Lung (tissue), 11 donors: ENCODE measurements at regions not wholly inside any gene's neighbourhood (a gene's known extent, or its start where the extent isn't known, plus 50 kb on each side); places are given as distances from the start of the nearest gene placed in this dataset.

ENCODE experiments used
- ATAC-seq: fragments of 200-7000 bp; cut with Tn5 transposase; one replicate; pipeline ENCODE4 v1.9.1; 2020; ENCODE audit warnings: moderate number of reproducible peaks; ENCODE audit not compliant: insufficient read depth, low FRiP score
- DNase-seq, 3 donors: peaks; one replicate each; pipeline ENCODE4 v3.0.0-alpha.2; 2013 to 2017
- H3K27ac ChIP-seq, 2 donors: one replicate each; pipeline ENCODE4 v1.5.1; 2013; ENCODE audit warnings: mild to moderate bottlenecking in 2 of 2, moderate library complexity in 2 of 2, control low read depth in 1 of 2, inconsistent platforms in 1 of 2, low read depth in 1 of 2, low read length in 1 of 2
- H3K27me3 ChIP-seq, 3 donors: one replicate each; pipeline ENCODE4 v1.5.1; 2013; ENCODE audit warnings: low read length in 2 of 3; ENCODE audit not compliant: control insufficient read depth in 3 of 3, insufficient read depth in 3 of 3
- H3K36me3 ChIP-seq, 4 donors: one replicate each; pipeline ENCODE4 v1.5.1; 2013; ENCODE audit warnings: low read length in 4 of 4, mild to moderate bottlenecking in 1 of 4, moderate library complexity in 1 of 4; ENCODE audit not compliant: control insufficient read depth in 4 of 4, insufficient read depth in 4 of 4
- H3K4me1 ChIP-seq, 5 donors: one replicate each; pipeline ENCODE4 v1.5.1; 2013; ENCODE audit warnings: low read length in 5 of 5, mild to moderate bottlenecking in 2 of 5, moderate library complexity in 1 of 5; ENCODE audit not compliant: control insufficient read depth in 5 of 5, insufficient read depth in 5 of 5
- H3K4me3 ChIP-seq: one replicate; pipeline ENCODE4 v1.5.1; 2013; ENCODE audit warnings: mild to moderate bottlenecking, control low read depth, moderate library complexity
- H3K9ac ChIP-seq, 2 donors: one replicate each; pipeline ENCODE4 v1.5.1; 2013; ENCODE audit warnings: low read length in 2 of 2, control low read depth in 1 of 2; ENCODE audit not compliant: insufficient read depth in 1 of 2
- H3K9me3 ChIP-seq, 4 donors: one replicate each; pipeline ENCODE4 v1.5.1; 2013; ENCODE audit warnings: low read length in 3 of 4, mild to moderate bottlenecking in 1 of 4, moderate library complexity in 1 of 4; ENCODE audit not compliant: control insufficient read depth in 4 of 4, insufficient read depth in 3 of 4
- CTCF ChIP-seq: IDR thresholded peaks from 2 replicates; pipeline ENCODE4 v1.5.1; 2012; ENCODE audit warnings: mild to moderate bottlenecking; ENCODE audit errors: control extremely low read depth, extremely low read depth
- WGBS, 2 donors: extraction: QIAGEN DNeasy Blood & Tissue Kit; methylation state at CpG; one replicate each; pipeline ENCODE4 v1.1.7; 2013; 5-methylcytosine and 5-hydroxymethylcytosine counted together
- donor health status: control.
- donor health status: control.
- donor health status: Bipolar disorder and iron deficiency.
- donor health status: healthy.
- donor health status: DM: yes; HTN: yes; CAD: no.

GRCh38 chr22:46068181-46068592 lies 82.1 kb upstream of the PPARA start:
- ATAC-seq = no peak
- DNase-seq = no peak
- no peaks in the 10 kb centered on the region for H3K9me3 ChIP-seq
- 50 to 70% methylated on average over 2 of the region's 2 CpGs for WGBS, 2 donors
- peaks cover 0 to 3% (median 0%) of the 10 kb centered on the region in 4 donors for H3K36me3 ChIP-seq
- peaks cover 3 to 53% (median 14%) of the 10 kb centered on the region in 5 donors for H3K4me1 ChIP-seq
- no peaks in the 10 kb centered on the region for H3K27me3 ChIP-seq
- H3K9ac ChIP-seq = peak overlapping the region in 1 of 2 donors; percentile 98
- no peak for TF ChIP-seq CTCF
- no peak overlapping the region for H3K4me3 ChIP-seq
- no peak overlapping the region for H3K27ac ChIP-seq

- WGBS, 2 donors = 16 to 23% methylated on average over 14 of the region's 14 CpGs
- peak overlapping the region; percentile 29 to 98 for H3K9ac ChIP-seq
- ATAC-seq (no peak), DNase-seq (peak in 2 of 3 donors; percentile 38 to 44)
- H3K4me3 ChIP-seq = peak overlapping the region; percentile 18
- H3K27ac ChIP-seq = peak overlapping the region; percentile 99 to 100
- H3K27me3 ChIP-seq = no peaks in the 10 kb centered on the region
- H3K36me3 ChIP-seq = peaks cover 0 to 10% (median 0%) of the 10 kb centered on the region in 4 donors
- no peaks in the 10 kb centered on the region for H3K9me3 ChIP-seq
- H3K4me1 ChIP-seq = peaks cover 3 to 55% (median 10%) of the 10 kb centered on the region in 5 donors
- TF ChIP-seq CTCF = no peak
Measured at GRCh38 chr22:46068593-46069491, 81.5 kb upstream of the PPARA start.

GRCh38 chr22:46069521-46070214 lies 80.7 kb upstream of the PPARA start:
- ATAC-seq = peak; percentile 17

More at GRCh38 chr22:46069521-46070214, 80.7 kb upstream of the PPARA start:
- Histone ChIP-seq H3K4me1 (peaks cover 3 to 59% (median 11%) of the 10 kb centered on the region in 5 donors), H3K9ac (peak overlapping the region; percentile 29 to 98), H3K27me3 (no peaks in the 10 kb centered on the region), H3K27ac (peak overlapping the region; percentile 99 to 100), H3K9me3 (no peaks in the 10 kb centered on the region), H3K36me3 (peaks cover 0 to 18% (median 0%) of the 10 kb centered on the region in 4 donors), H3K4me3 (peak overlapping the region; percentile 86)
- WGBS, 2 donors = 6 to 7% methylated on average over 24 of the region's 24 CpGs
- TF ChIP-seq CTCF = no peak
- DNase-seq = peak; percentile 88 to 94 (median 92)
